DOHH2 (cell line): ENCODE measurements at regions not wholly inside any gene's neighbourhood (a gene's known extent, or its start where the extent isn't known, plus 50 kb on each side); places are given as distances from the start of the nearest gene placed in this dataset.

Experiments used
- CTCF ChIP-seq: fragments of 200-600 bp; sonication (generic); IDR thresholded peaks from one replicate; pipeline ENCODE4 v1.5.1; 2014; ENCODE audit warnings: antibody characterized with exemption, mild to moderate bottlenecking, low read depth, low read length; ENCODE audit not compliant: poor library complexity, severe bottlenecking
- EZH2phosphoT487 ChIP-seq: fragments of 200-600 bp; sonication (generic); IDR thresholded peaks from 2 replicates; pipeline ENCODE4 v1.6.1; 2017; ENCODE audit warnings: borderline replicate concordance, mild to moderate bottlenecking, antibody characterized with exemption, low read length, moderate library complexity, mixed read lengths

- TF ChIP-seq CTCF (no peak), EZH2phosphoT487 (no peak)
Observed at GRCh38 chr16:14015033-14015432, 56.1 kb upstream of the MRTFB start.
